B cell (primary cell): ENCODE measurements at regions not wholly inside any gene's neighbourhood (a gene's known extent, or its start where the extent isn't known, plus 50 kb on each side); places are given as distances from the start of the nearest gene placed in this dataset.

Experiments used
- ATAC-seq: fragments of 200-7000 bp; cut with Tn5 transposase; one replicate; pipeline ENCODE4 v1.10.0; 2021; ENCODE audit warnings: low read depth, mild to moderate bottlenecking, moderate number of reproducible peaks, moderate library complexity
- CTCF ChIA-PET: fragments of 350-600 bp; sonication (Branson Sonifier 250); formaldehyde crosslinking; loops from one replicate; lab custom pipeline; 2021; ENCODE audit warnings: antibody characterized with exemption, inconsistent platforms; lab: Charles Lee
- POLR2A ChIA-PET: fragments of 350-600 bp; sonication (Branson Sonifier 250); formaldehyde crosslinking; loops from one replicate; lab custom pipeline; 2021; ENCODE audit warnings: antibody characterized with exemption; lab: Charles Lee
- DNase-seq: peaks from one replicate; pipeline ENCODE4 v3.0.0; 2013
- H2AFZ ChIP-seq: 2 replicates; pipeline ENCODE4 v1.6.1; 2012; ENCODE audit warnings: mild to moderate bottlenecking, low read depth, low read length; ENCODE audit not compliant: insufficient read depth, poor library complexity, severe bottlenecking
- H3K27ac ChIP-seq, 2 donors: 1 replicate in 1 of 2; 2 replicates in 1 of 2; pipeline ENCODE4 v1.5.1; 2012 to 2013; ENCODE audit warnings: low read length in 2 of 2, mild to moderate bottlenecking in 2 of 2, moderate library complexity in 1 of 2
- H3K27me3 ChIP-seq, 4 experiments: fragments of 200-600 bp in 1 of 4; sonication (generic) in 1 of 4; replicated peaks in 1 of 4; 1 replicate in 2 of 4; 2 replicates in 2 of 4; pipeline versions ENCODE4 v1.6.1 to v1.7.0; 2013 to 2016; ENCODE audit warnings: low read length in 3 of 4, mild to moderate bottlenecking in 2 of 4, mixed read lengths in 1 of 4, moderate library complexity in 1 of 4; ENCODE audit not compliant: insufficient read depth in 4 of 4, control insufficient read depth in 3 of 4; ENCODE audit errors: control extremely low read depth in 1 of 4
- H3K36me3 ChIP-seq, 2 experiments: replicated peaks in 1 of 2; 1 replicate in 1 of 2; 2 replicates in 1 of 2; pipeline versions ENCODE4 v1.6.1 to v1.7.1; 2013; ENCODE audit warnings: low read length in 1 of 2; ENCODE audit not compliant: insufficient read depth in 2 of 2, control insufficient read depth in 1 of 2; ENCODE audit errors: control extremely low read depth in 1 of 2, extremely low read depth in 1 of 2
- H3K4me1 ChIP-seq, 2 donors: fragments of 200-600 bp in 1 of 2; sonication (generic) in 1 of 2; 1 replicate in 1 of 2; 2 replicates in 1 of 2; pipeline versions ENCODE4 v1.5.1 to v1.6.1; 2013 to 2017; ENCODE audit warnings: low read length in 2 of 2; ENCODE audit not compliant: control insufficient read depth in 2 of 2, insufficient read depth in 2 of 2
- H3K4me2 ChIP-seq: replicated peaks from 2 replicates; pipeline ENCODE3; 2012; ENCODE audit warnings: mild to moderate bottlenecking, low read depth, low read length; ENCODE audit not compliant: poor library complexity, severe bottlenecking
- H3K4me3 ChIP-seq, 5 experiments: fragments of 200-600 bp in 1 of 5; sonication (generic) in 1 of 5; 1 replicate in 3 of 5; 2 replicates in 2 of 5; pipeline versions ENCODE4 v1.5.1 to v1.7.0; 2011 to 2016; ENCODE audit warnings: low read length in 4 of 5, mild to moderate bottlenecking in 4 of 5, low read depth in 2 of 5, control low read depth in 1 of 5, moderate library complexity in 1 of 5; ENCODE audit not compliant: insufficient read depth in 1 of 5; ENCODE audit errors: control extremely low read depth in 1 of 5, extremely low read depth in 1 of 5
- H3K79me2 ChIP-seq: fragments of 200-600 bp; sonication (generic); one replicate; pipeline ENCODE4 v1.6.0; 2016; ENCODE audit warnings: low read length; ENCODE audit not compliant: control insufficient read depth, insufficient read depth
- H3K9ac ChIP-seq: fragments of 200-600 bp; sonication (generic); 2 replicates; pipeline ENCODE4 v1.6.1; 2017; ENCODE audit warnings: mild to moderate bottlenecking, low read length, moderate library complexity
- H3K9me3 ChIP-seq, 3 donors: one replicate each; pipeline versions ENCODE4 v1.6.1 to v1.7.1; 2013; ENCODE audit warnings: low read length in 2 of 3; ENCODE audit not compliant: control insufficient read depth in 2 of 3, insufficient read depth in 1 of 3; ENCODE audit errors: control extremely low read depth in 1 of 3
- H4K20me1 ChIP-seq: 2 replicates; pipeline ENCODE4 v1.6.0; 2012; ENCODE audit warnings: mild to moderate bottlenecking, low read length; ENCODE audit not compliant: insufficient read depth, control insufficient read depth, poor library complexity, severe bottlenecking
- H3K27ac Mint-ChIP-seq: one replicate; pipeline ENCODE4 v1.8.0; 2021; ENCODE audit warnings: mixed read lengths
- H3K27me3 Mint-ChIP-seq: one replicate; pipeline ENCODE4 v1.8.0; 2021; ENCODE audit warnings: mixed read lengths
- H3K4me1 Mint-ChIP-seq: one replicate; pipeline ENCODE4 v1.8.0; 2021; ENCODE audit warnings: mixed read lengths
- H3K4me3 Mint-ChIP-seq: one replicate; pipeline ENCODE4 v1.8.0; 2021; ENCODE audit warnings: mixed read lengths
- H3K9me3 Mint-ChIP-seq: one replicate; pipeline ENCODE4 v1.8.0; 2022; ENCODE audit warnings: mixed read lengths; ENCODE audit not compliant: insufficient read depth
- EZH2 ChIP-seq: IDR thresholded peaks from 2 replicates; pipeline ENCODE4 v1.6.1; 2012; ENCODE audit warnings: borderline replicate concordance, low read depth, mild to moderate bottlenecking, moderate library complexity, low read length; ENCODE audit not compliant: insufficient read depth, poor library complexity, severe bottlenecking
- WGBS: methylation state at CpG from one replicate; pipeline ENCODE4 v1.1.5; 2013; ENCODE audit warnings: missing lambda C conversion rate; ENCODE audit not compliant: insufficient coverage; 5-methylcytosine and 5-hydroxymethylcytosine counted together
- intact Hi-C: fragments of 100-400 bp; cut with micrococcal nuclease; formaldehyde crosslinking; loops from one replicate; pipeline ENCODE4 v1.10.0; 2022
- TF ChIP-seq, protein P1 (sequence below): fragments of 200-600 bp; IDR thresholded peaks from one replicate; pipeline ENCODE4 v1.8.0; 2022; ENCODE audit warnings: antibody characterized with exemption, mild to moderate bottlenecking

DNA sequence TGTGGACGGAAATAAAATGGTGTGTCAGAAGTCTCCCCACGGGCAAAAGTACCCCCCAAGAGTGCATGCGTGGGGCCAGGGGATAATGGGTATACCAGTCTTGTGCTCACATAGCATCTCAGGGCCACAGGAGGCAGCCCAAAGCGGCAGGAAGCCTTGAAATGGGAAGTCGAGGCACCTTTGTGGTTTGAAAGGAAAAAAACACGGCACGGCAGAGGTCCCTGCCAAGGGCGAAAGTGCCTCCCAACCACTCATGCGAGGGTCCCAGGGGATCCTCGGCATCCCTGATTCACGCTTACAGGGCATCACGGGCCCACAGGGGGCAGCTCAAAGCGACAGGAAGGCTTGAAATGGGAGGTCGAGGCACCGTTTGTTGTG is 583.2 kb downstream of the ALG10 start:
- intact Hi-C loops, result no loop called here
- ChIA-PET POLR2A (no interaction called here), CTCF (no interaction called here)
- peaks cover 0 to 75% (median 5%) of the 10 kb centered on the region in 3 donors for H3K9me3 ChIP-seq
- H3K27ac Mint-ChIP-seq, result no peak overlapping the region
- H4K20me1 ChIP-seq, result no peaks in the 10 kb centered on the region
- no peaks in the 10 kb centered on the region for H3K36me3 ChIP-seq
- H3K9me3 Mint-ChIP-seq, result peaks cover 2% of the 10 kb centered on the region
- no peak overlapping the region for H3K4me3 ChIP-seq
- no peak for TF ChIP-seq EZH2
- TF ChIP-seq, protein P1, sequence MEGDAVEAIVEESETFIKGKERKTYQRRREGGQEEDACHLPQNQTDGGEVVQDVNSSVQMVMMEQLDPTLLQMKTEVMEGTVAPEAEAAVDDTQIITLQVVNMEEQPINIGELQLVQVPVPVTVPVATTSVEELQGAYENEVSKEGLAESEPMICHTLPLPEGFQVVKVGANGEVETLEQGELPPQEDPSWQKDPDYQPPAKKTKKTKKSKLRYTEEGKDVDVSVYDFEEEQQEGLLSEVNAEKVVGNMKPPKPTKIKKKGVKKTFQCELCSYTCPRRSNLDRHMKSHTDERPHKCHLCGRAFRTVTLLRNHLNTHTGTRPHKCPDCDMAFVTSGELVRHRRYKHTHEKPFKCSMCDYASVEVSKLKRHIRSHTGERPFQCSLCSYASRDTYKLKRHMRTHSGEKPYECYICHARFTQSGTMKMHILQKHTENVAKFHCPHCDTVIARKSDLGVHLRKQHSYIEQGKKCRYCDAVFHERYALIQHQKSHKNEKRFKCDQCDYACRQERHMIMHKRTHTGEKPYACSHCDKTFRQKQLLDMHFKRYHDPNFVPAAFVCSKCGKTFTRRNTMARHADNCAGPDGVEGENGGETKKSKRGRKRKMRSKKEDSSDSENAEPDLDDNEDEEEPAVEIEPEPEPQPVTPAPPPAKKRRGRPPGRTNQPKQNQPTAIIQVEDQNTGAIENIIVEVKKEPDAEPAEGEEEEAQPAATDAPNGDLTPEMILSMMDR, result no peak
- 75% methylated on average over 14 of the region's 15 CpGs for WGBS
- H3K27me3 Mint-ChIP-seq, result no peaks in the 10 kb centered on the region
- no peaks in the 10 kb centered on the region for H3K4me1 ChIP-seq
- no peaks in the 10 kb centered on the region for H3K27me3 ChIP-seq
- no peak overlapping the region for H3K27ac ChIP-seq
- H2AFZ ChIP-seq, result no peak overlapping the region
- H3K4me2 ChIP-seq, result no peak overlapping the region
- H3K9ac ChIP-seq, result no peak overlapping the region
- no peaks in the 10 kb centered on the region for H3K4me1 Mint-ChIP-seq
- H3K4me3 Mint-ChIP-seq, result no peak overlapping the region
- DNase-seq (no peak), ATAC-seq (no peak)
- no peaks in the 10 kb centered on the region for H3K79me2 ChIP-seq

DNA sequence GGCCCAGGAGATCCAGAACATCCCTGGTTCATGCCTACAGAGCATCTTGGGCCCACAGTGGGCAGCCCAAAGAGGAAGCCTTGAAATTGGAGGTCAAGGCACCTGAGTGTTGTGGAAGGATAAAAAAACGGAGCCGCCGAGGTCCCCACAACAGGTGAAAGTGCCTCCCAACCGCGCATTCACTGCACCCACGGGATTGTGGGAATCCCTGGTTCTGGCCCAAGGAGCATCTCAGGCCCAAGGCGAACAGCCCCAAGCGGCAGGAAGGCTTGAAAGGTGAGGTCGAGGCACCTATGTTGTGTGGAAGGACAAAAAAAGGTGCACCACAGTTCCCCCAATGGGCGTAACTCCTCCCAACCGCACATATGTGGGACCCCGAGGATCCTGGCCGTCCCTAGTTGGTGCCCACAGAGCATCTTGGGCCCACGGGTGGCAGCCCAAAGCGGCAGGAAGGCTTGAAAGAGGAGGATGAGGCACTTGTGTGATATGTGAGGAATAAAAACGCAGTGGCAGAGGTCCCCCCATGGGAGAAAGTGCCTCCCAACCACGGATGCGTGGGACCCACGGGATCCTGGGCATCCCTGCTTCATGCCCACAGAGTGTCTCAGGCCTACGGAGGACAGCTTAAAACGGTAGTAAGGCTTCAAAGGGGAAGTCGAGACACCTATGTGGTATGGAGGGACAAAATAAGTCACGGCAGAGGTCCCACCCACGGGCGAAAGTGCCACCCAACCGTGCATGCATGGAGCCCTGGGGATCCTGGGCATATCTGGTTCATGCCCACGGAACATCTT is 583.9 kb downstream of the ALG10 start:
- peaks cover 0 to 68% (median 4%) of the 10 kb centered on the region in 3 donors for H3K9me3 ChIP-seq
- intact Hi-C loops, result no loop called here
- no peaks in the 10 kb centered on the region for H3K79me2 ChIP-seq
- H3K27ac Mint-ChIP-seq, result no peak overlapping the region
- no peak overlapping the region for H2AFZ ChIP-seq
- H3K9me3 Mint-ChIP-seq, result peaks cover 2% of the 10 kb centered on the region
- H3K4me3 ChIP-seq, result no peak overlapping the region
- no peaks in the 10 kb centered on the region for H3K27me3 ChIP-seq
- no peaks in the 10 kb centered on the region for H3K27me3 Mint-ChIP-seq
- no peaks in the 10 kb centered on the region for H3K4me1 ChIP-seq
- TF ChIP-seq, protein P1, result no peak
- no peak for TF ChIP-seq EZH2
- no peak for ATAC-seq
- ChIA-PET CTCF (no interaction called here), POLR2A (no interaction called here)
- WGBS, result 70% methylated on average over 25 of the region's 27 CpGs
- H3K4me1 Mint-ChIP-seq, result no peaks in the 10 kb centered on the region
- H3K36me3 ChIP-seq, result no peaks in the 10 kb centered on the region
- no peak overlapping the region for H3K4me3 Mint-ChIP-seq
- no peak overlapping the region for H3K27ac ChIP-seq
- H4K20me1 ChIP-seq, result no peaks in the 10 kb centered on the region
- no peak overlapping the region for H3K4me2 ChIP-seq
- H3K9ac ChIP-seq, result no peak overlapping the region
- DNase-seq, result no peak
